ENCODE measurements at regions not wholly inside any gene's neighbourhood (a gene's known extent, or its start where the extent isn't known, plus 50 kb on each side); places are given as distances from the start of the nearest gene placed in this dataset.

GRCh38 chr4:121519236-121519838 lies 138.5 kb upstream of the QRFPR start:
- Histone ChIP-seq H4K20me1 (ENCODE audit: insufficient read depth, low read length) (no peaks in the 10 kb centered on the region), H3K27ac (ENCODE audit: extremely low read length, insufficient read depth, low read length) (no peak overlapping the region), H3K4me1 (ENCODE audit: insufficient read depth, low read length) (no peaks in the 10 kb centered on the region), H3K4me2 (ENCODE audit: low read depth, low read length) (no peak overlapping the region), H3K9ac (ENCODE audit: insufficient read depth, low read depth, low read length) (no peak overlapping the region), H3K9me3 (ENCODE audit: low read length) (no peaks in the 10 kb centered on the region), H3K79me2 (ENCODE audit: insufficient read depth, low read length) (no peaks in the 10 kb centered on the region), H2AFZ (ENCODE audit: low read length) (no peak overlapping the region), H3K27me3 (ENCODE audit: control insufficient read depth in 1 of 2, insufficient read depth in 2 of 2, low read length in 2 of 2) (no peaks in the 10 kb centered on the region; a peak in 1 of 5 replicates), H3K36me3 (replicated peaks in 1 of 2; ENCODE audit: control insufficient read depth in 1 of 2, insufficient read depth in 2 of 2, low read length in 2 of 2) (no peaks in the 10 kb centered on the region), H3K4me3 (replicated peaks in 1 of 3; ENCODE audit: insufficient read depth in 1 of 3, low read depth in 2 of 3, low read length in 3 of 3) (no peak overlapping the region)
- no TSS peak for BruUV-seq (replicated peaks)
- 4% methylated on average over 6 of the region's 6 CpGs for WGBS (ENCODE audit: low lambda C conversion rate)
- intact Hi-C loops (cut with micrococcal nuclease; ENCODE audit: unreplicated experiment), result no loop called here
- no peak for ATAC-seq
- FAIRE-seq, result no peak
- TF ChIP-seq RARA (CRISPR knock-in tag; IDR thresholded peaks at IDR 0.05) (no peak), NFE2 (CRISPR knock-in tag; IDR thresholded peaks at IDR 0.05) (no peak)
- no peak for DNase-seq (ENCODE audit: low spot score)
- in situ Hi-C loops (cut with HindIII; ENCODE audit: extremely low pct_ligation_motif_present, low pct_unique_long_range_greater_than_20kb), result no loop called here
- POLR2A ChIA-PET, result no interaction called here
- CTCF ChIA-PET (ENCODE audit: low intra/inter-chr PET ratio, low total read pairs), result no interaction called here

- WGBS (ENCODE audit: low lambda C conversion rate), result 6% methylated on average over 2 of the region's 2 CpGs
- no peaks in the 10 kb centered on the region for H3K4me1 ChIP-seq (ENCODE audit: insufficient read depth, low read length)
- ChIA-PET POLR2A (no interaction called here), CTCF (ENCODE audit: low intra/inter-chr PET ratio, low total read pairs) (no interaction called here)
- no peaks in the 10 kb centered on the region for H3K27me3 ChIP-seq (ENCODE audit: control insufficient read depth in 1 of 2, insufficient read depth in 2 of 2, low read length in 2 of 2)
- H3K4me2 ChIP-seq (ENCODE audit: low read depth, low read length), result no peak overlapping the region
- intact Hi-C loops (cut with micrococcal nuclease; ENCODE audit: unreplicated experiment), result no loop called here
- TF ChIP-seq THAP11 (CRISPR knock-in tag; IDR thresholded peaks at IDR 0.05), result no peak
- no peak overlapping the region for H2AFZ ChIP-seq (ENCODE audit: low read length)
- BruUV-seq (replicated peaks), result no TSS peak
- ATAC-seq (no peak), FAIRE-seq (no peak), DNase-seq (ENCODE audit: low spot score) (no peak)
- no peak overlapping the region for H3K27ac ChIP-seq (ENCODE audit: extremely low read length, insufficient read depth, low read length)
- no peaks in the 10 kb centered on the region for H3K79me2 ChIP-seq (ENCODE audit: insufficient read depth, low read length)
- no peaks in the 10 kb centered on the region for H3K36me3 ChIP-seq (replicated peaks in 1 of 2; ENCODE audit: control insufficient read depth in 1 of 2, insufficient read depth in 2 of 2, low read length in 2 of 2)
- H4K20me1 ChIP-seq (ENCODE audit: insufficient read depth, low read length), result no peaks in the 10 kb centered on the region
- in situ Hi-C loops (cut with HindIII; ENCODE audit: extremely low pct_ligation_motif_present, low pct_unique_long_range_greater_than_20kb), result no loop called here
- no peak overlapping the region for H3K4me3 ChIP-seq (replicated peaks in 1 of 3; ENCODE audit: insufficient read depth in 1 of 3, low read depth in 2 of 3, low read length in 3 of 3)
- no peaks in the 10 kb centered on the region for H3K9me3 ChIP-seq (ENCODE audit: low read length)
- no peak overlapping the region for H3K9ac ChIP-seq (ENCODE audit: insufficient read depth, low read depth, low read length)
Observed at GRCh38 chr4:121517241-121517640, 136.4 kb upstream of the QRFPR start.

GRCh38 chr4:121514443-121514842 lies 133.6 kb upstream of the QRFPR start:
- Histone ChIP-seq H3K4me3 (replicated peaks in 1 of 3; ENCODE audit: insufficient read depth in 1 of 3, low read depth in 2 of 3, low read length in 3 of 3) (no peak overlapping the region), H3K27ac (ENCODE audit: extremely low read length, insufficient read depth, low read length) (no peak overlapping the region), H4K20me1 (ENCODE audit: insufficient read depth, low read length) (no peaks in the 10 kb centered on the region), H3K9me3 (ENCODE audit: low read length) (no peaks in the 10 kb centered on the region), H3K9ac (ENCODE audit: insufficient read depth, low read depth, low read length) (no peak overlapping the region), H3K36me3 (replicated peaks in 1 of 2; ENCODE audit: control insufficient read depth in 1 of 2, insufficient read depth in 2 of 2, low read length in 2 of 2) (no peaks in the 10 kb centered on the region), H2AFZ (ENCODE audit: low read length) (no peak overlapping the region), H3K4me2 (ENCODE audit: low read depth, low read length) (no peak overlapping the region), H3K79me2 (ENCODE audit: insufficient read depth, low read length) (no peaks in the 10 kb centered on the region), H3K27me3 (ENCODE audit: control insufficient read depth in 1 of 2, insufficient read depth in 2 of 2, low read length in 2 of 2) (no peaks in the 10 kb centered on the region), H3K4me1 (ENCODE audit: insufficient read depth, low read length) (no peaks in the 10 kb centered on the region)
- no peak for DNase-seq (ENCODE audit: low spot score)
- 44% methylated on average over 10 of the region's 10 CpGs for WGBS (ENCODE audit: low lambda C conversion rate)
- BruUV-seq (replicated peaks), result no TSS peak
- CTCF ChIA-PET (ENCODE audit: low intra/inter-chr PET ratio, low total read pairs), result no interaction called here
- FAIRE-seq, result no peak
- no peak for ATAC-seq
- in situ Hi-C loops (cut with HindIII; ENCODE audit: extremely low pct_ligation_motif_present, low pct_unique_long_range_greater_than_20kb) (no loop called here), intact Hi-C loops (cut with micrococcal nuclease; ENCODE audit: unreplicated experiment) (no loop called here)
- POLR2A ChIA-PET, result no interaction called here
- TF ChIP-seq ZFP90 (CRISPR knock-in tag; IDR thresholded peaks at IDR 0.05; ENCODE audit: borderline replicate concordance), result no peak
- no peak for TF ChIP-seq ZMYM4 (CRISPR knock-in tag; IDR thresholded peaks at IDR 0.05)
- TF ChIP-seq ZNF556 (CRISPR knock-in tag; IDR thresholded peaks at IDR 0.05; ENCODE audit: borderline replicate concordance), result no peak
- no peak for TF ChIP-seq ZSCAN20 (CRISPR knock-in tag; IDR thresholded peaks at IDR 0.05; ENCODE audit: borderline replicate concordance)
- TF ChIP-seq SAP130 (CRISPR knock-in tag; IDR thresholded peaks at IDR 0.05; ENCODE audit: low read depth), result no peak
- no peak for TF ChIP-seq SPEN (CRISPR knock-in tag; IDR thresholded peaks at IDR 0.05; ENCODE audit: low read depth)
- no peak for TF ChIP-seq TBX3 (IDR thresholded peaks at IDR 0.05; ENCODE audit: borderline replicate concordance)
- no peak for TF ChIP-seq HMG20B (CRISPR knock-in tag; conservative IDR thresholded peaks at IDR 0.05)
- TF ChIP-seq NFE2L1 (CRISPR knock-in tag; IDR thresholded peaks at IDR 0.05; ENCODE audit: borderline replicate concordance), result no peak
- no peak for TF ChIP-seq ZBTB7B (CRISPR knock-in tag; IDR thresholded peaks at IDR 0.05)
- no peak for TF ChIP-seq ZNF296 (CRISPR knock-in tag; conservative IDR thresholded peaks at IDR 0.05)
- no peak for TF ChIP-seq PAX8 (CRISPR knock-in tag; IDR thresholded peaks at IDR 0.05; ENCODE audit: borderline replicate concordance)
- TF ChIP-seq MIER3 (CRISPR knock-in tag; IDR thresholded peaks at IDR 0.05; ENCODE audit: borderline replicate concordance), result no peak
